ENCODE measurements at regions not wholly inside any gene's neighbourhood (a gene's known extent, or its start where the extent isn't known, plus 50 kb on each side); places are given as distances from the start of the nearest gene placed in this dataset.

GRCh38 chr2:82027921-82028615, 1723.5 kb upstream of the LRRTM1 start:
- no peak for FAIRE-seq
- TF ChIP-seq CTCF (IDR thresholded peaks at IDR 0.05; ENCODE audit: borderline replicate concordance, extremely low read depth, insufficient read depth), result no peak
- Histone ChIP-seq H3K27me3 (ENCODE audit: control insufficient read depth, insufficient read depth, low read length) (no peaks in the 10 kb centered on the region), H3K4me3 (ENCODE audit: low read length in 3 of 3) (no peak overlapping the region), H3K36me3 (ENCODE audit: control insufficient read depth in 2 of 3, insufficient read depth in 3 of 3, low read length in 3 of 3) (no peaks in the 10 kb centered on the region), H3K27ac (ENCODE audit: low read depth in 2 of 2, low read length in 2 of 2) (no peak overlapping the region), H3K9ac (ENCODE audit: low read length in 3 of 3) (no peak overlapping the region), H3K4me1 (ENCODE audit: control insufficient read depth in 2 of 3, insufficient read depth in 2 of 3, low read depth in 1 of 3, low read length in 3 of 3) (no peaks in the 10 kb centered on the region), H3K9me3 (ENCODE audit: control insufficient read depth in 2 of 3, insufficient read depth in 1 of 3, low read length in 3 of 3) (no peaks in the 10 kb centered on the region)
- intact Hi-C loops (cut with DNase I), result no loop called here
- DNase-seq, result peak in 3 of 5 donors; percentile 9 to 59 (median 55)

- no peaks in the 10 kb centered on the region for H3K36me3 ChIP-seq (ENCODE audit: control insufficient read depth in 2 of 3, insufficient read depth in 3 of 3, low read length in 3 of 3)
- H3K27me3 ChIP-seq (ENCODE audit: control insufficient read depth, insufficient read depth, low read length), result no peaks in the 10 kb centered on the region
- no peak overlapping the region for H3K27ac ChIP-seq (ENCODE audit: low read depth in 2 of 2, low read length in 2 of 2)
- no peak for DNase-seq
- no peak for FAIRE-seq
- TF ChIP-seq CTCF (IDR thresholded peaks at IDR 0.05; ENCODE audit: borderline replicate concordance, extremely low read depth, insufficient read depth), result no peak
- no peak overlapping the region for H3K9ac ChIP-seq (ENCODE audit: low read length in 3 of 3)
- H3K4me1 ChIP-seq (ENCODE audit: control insufficient read depth in 2 of 3, insufficient read depth in 2 of 3, low read depth in 1 of 3, low read length in 3 of 3), result no peaks in the 10 kb centered on the region
- H3K4me3 ChIP-seq (ENCODE audit: low read length in 3 of 3), result no peak overlapping the region
- intact Hi-C loops (cut with DNase I), result no loop called here
- H3K9me3 ChIP-seq (ENCODE audit: control insufficient read depth in 2 of 3, insufficient read depth in 1 of 3, low read length in 3 of 3), result no peaks in the 10 kb centered on the region
Measured at GRCh38 chr2:82023710-82024109, 1719.2 kb upstream of the LRRTM1 start.

GRCh38 chr2:82013641-82014040, 1709.1 kb upstream of the LRRTM1 start:
- no peak for DNase-seq
- Histone ChIP-seq H3K27ac (ENCODE audit: low read depth in 2 of 2, low read length in 2 of 2) (no peak overlapping the region), H3K27me3 (ENCODE audit: control insufficient read depth, insufficient read depth, low read length) (no peaks in the 10 kb centered on the region), H3K9ac (ENCODE audit: low read length in 3 of 3) (no peak overlapping the region), H3K4me3 (ENCODE audit: low read length in 3 of 3) (no peak overlapping the region), H3K4me1 (ENCODE audit: control insufficient read depth in 2 of 3, insufficient read depth in 2 of 3, low read depth in 1 of 3, low read length in 3 of 3) (no peaks in the 10 kb centered on the region), H3K9me3 (ENCODE audit: control insufficient read depth in 2 of 3, insufficient read depth in 1 of 3, low read length in 3 of 3) (no peaks in the 10 kb centered on the region), H3K36me3 (ENCODE audit: control insufficient read depth in 2 of 3, insufficient read depth in 3 of 3, low read length in 3 of 3) (no peaks in the 10 kb centered on the region)
- no peak for FAIRE-seq
- no peak for TF ChIP-seq CTCF (IDR thresholded peaks at IDR 0.05; ENCODE audit: borderline replicate concordance, extremely low read depth, insufficient read depth)
- intact Hi-C loops (cut with DNase I), result no loop called here
